ENCODE measurements at regions not wholly inside any gene's neighbourhood (a gene's known extent, or its start where the extent isn't known, plus 50 kb on each side); places are given as distances from the start of the nearest gene placed in this dataset.

GRCh38 chr1:232303222-232303620, 326.7 kb downstream of the SIPA1L2 start:
- TF ChIP-seq POLR2AphosphoS5 (IDR thresholded peaks at IDR 0.05; ENCODE audit: low read depth, low read length) (no peak), CTCF (IDR thresholded peaks at IDR 0.05) (no peak), JUND (IDR thresholded peaks at IDR 0.05) (no peak), GATA2 (CRISPR knock-in tag; IDR thresholded peaks at IDR 0.05) (no peak), EZH2phosphoT487 (IDR thresholded peaks at IDR 0.05; ENCODE audit: borderline replicate concordance, low read depth) (no peak), FOXM1 (IDR thresholded peaks at IDR 0.05; ENCODE audit: low read depth) (no peak)

Data from SK-N-SH (cell line).